ENCODE measurements at regions not wholly inside any gene's neighbourhood (a gene's known extent, or its start where the extent isn't known, plus 50 kb on each side); places are given as distances from the start of the nearest gene placed in this dataset.

GRCh38 chr2:194616334-194616733, 1040.7 kb upstream of the SLC39A10 start:
- TF ChIP-seq CTCF (conservative IDR thresholded peaks at IDR 0.05) (no peak), EZH2 (IDR thresholded peaks at IDR 0.05; ENCODE audit: low read depth) (no peak)

Measured in PC-9 (cell line).